Activated CD4-positive, alpha-beta memory T cell treated with anti-CD3 and anti-CD28 coated beads for 36 hours (primary cell): ENCODE measurements at regions not wholly inside any gene's neighbourhood (a gene's known extent, or its start where the extent isn't known, plus 50 kb on each side); places are given as distances from the start of the nearest gene placed in this dataset.

Source experiments
- CTCF ChIA-PET: fragments of 350-600 bp; sonication (Branson Sonifier 250); formaldehyde crosslinking; loops from one replicate; lab custom pipeline; 2021; ENCODE audit warnings: antibody characterized with exemption, inconsistent platforms; lab: Charles Lee
- POLR2A ChIA-PET: fragments of 350-600 bp; sonication (Branson Sonifier 250); formaldehyde crosslinking; loops from one replicate; lab custom pipeline; 2021; ENCODE audit warnings: antibody characterized with exemption; lab: Charles Lee
- DNase-seq: peaks from one replicate; pipeline ENCODE4 v3.0.0-alpha.2; 2020
- H3K27ac Mint-ChIP-seq: one replicate; pipeline ENCODE4 v1.8.0; 2021; ENCODE audit warnings: mixed read lengths
- H3K27me3 Mint-ChIP-seq: one replicate; pipeline ENCODE4 v1.8.0; 2021; ENCODE audit warnings: mixed read lengths
- H3K36me3 Mint-ChIP-seq: one replicate; pipeline ENCODE4 v1.8.0; 2021; ENCODE audit warnings: mixed read lengths
- H3K4me1 Mint-ChIP-seq: one replicate; pipeline ENCODE4 v1.8.0; 2021; ENCODE audit warnings: low read depth, mixed read lengths
- H3K4me3 Mint-ChIP-seq: one replicate; pipeline ENCODE4 v1.8.0; 2021; ENCODE audit warnings: mild to moderate bottlenecking, mixed read lengths
- H3K9me3 Mint-ChIP-seq: one replicate; pipeline ENCODE4 v1.8.0; 2021; ENCODE audit warnings: mixed read lengths
- intact Hi-C: fragments of 100-400 bp; cut with micrococcal nuclease; formaldehyde crosslinking; loops from one replicate; pipeline ENCODE4 v1.15.1; 2023

DNA sequence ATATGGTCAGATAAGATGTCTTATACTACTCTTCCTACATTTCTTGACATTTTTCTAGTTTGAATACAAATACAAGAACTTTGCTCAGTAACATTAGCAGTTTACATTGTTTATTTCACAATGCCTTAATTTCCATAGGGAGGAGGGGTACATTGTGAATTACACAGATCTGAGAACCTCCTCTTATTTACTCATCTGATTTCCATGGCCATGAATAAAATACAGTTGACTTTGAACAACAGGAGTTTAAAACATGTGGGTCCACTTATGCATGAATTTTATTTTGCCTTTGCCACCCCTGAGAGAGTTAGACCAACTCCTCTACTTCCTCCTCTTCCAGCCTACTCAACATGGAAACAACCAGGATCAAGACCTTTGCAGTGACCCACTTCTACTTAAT, 67.7 kb downstream of the MGST1 start:
- POLR2A ChIA-PET: no interaction called here
- H3K27ac Mint-ChIP-seq: no peak overlapping the region
- CTCF ChIA-PET: no interaction called here
- H3K36me3 Mint-ChIP-seq: no peaks in the 10 kb centered on the region
- H3K4me1 Mint-ChIP-seq: no peaks in the 10 kb centered on the region
- H3K4me3 Mint-ChIP-seq: no peak overlapping the region
- DNase-seq: no peak
- intact Hi-C loops: no loop called here
- H3K9me3 Mint-ChIP-seq: peaks cover 7% of the 10 kb centered on the region
- no peaks in the 10 kb centered on the region for H3K27me3 Mint-ChIP-seq

DNA sequence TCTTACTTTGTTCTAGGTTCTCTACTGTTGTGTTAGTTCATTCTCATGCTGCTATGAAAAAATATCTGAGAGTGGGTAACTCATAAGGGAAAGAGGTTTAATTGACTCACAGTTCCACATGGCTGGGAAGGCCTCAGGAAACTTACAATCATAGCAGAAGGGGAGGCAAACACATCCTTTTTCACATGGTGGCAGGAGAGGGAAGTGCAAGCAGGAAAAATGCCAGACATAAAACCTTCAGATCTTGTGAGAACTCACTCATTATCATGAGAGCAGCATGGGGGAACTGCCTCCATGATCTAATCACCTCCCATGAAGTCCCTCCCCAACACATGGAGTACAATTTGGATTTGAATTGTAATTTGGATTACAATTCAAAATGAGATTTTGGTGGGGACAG, 69.6 kb downstream of the MGST1 start:
- CTCF ChIA-PET: no interaction called here
- intact Hi-C loops: no loop called here
- no peaks in the 10 kb centered on the region for H3K4me1 Mint-ChIP-seq

DNA sequence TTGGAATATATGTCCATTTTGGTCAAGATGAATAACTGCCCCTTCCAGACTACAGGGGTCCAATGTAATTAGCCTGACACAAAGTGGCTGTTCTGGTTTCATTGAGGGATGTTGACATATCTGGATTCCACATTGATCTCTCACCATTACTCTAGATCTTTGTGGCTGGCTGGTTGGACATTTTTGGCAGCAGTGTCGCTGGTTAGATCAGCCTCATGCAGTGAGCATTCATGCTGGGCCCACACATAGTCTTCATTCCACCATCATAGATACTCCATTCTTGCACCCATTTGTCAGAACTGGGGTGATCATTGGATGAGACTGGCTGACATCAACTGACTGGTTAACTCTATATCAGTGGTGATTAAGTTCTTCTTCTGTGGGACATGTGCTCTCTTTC, 74.4 kb downstream of the MGST1 start:
- no peak overlapping the region for H3K27ac Mint-ChIP-seq
- no peak overlapping the region for H3K4me3 Mint-ChIP-seq
- no peak for DNase-seq
- ChIA-PET POLR2A (no interaction called here), CTCF (no interaction called here)
- H3K27me3 Mint-ChIP-seq: no peaks in the 10 kb centered on the region
- no peaks in the 10 kb centered on the region for H3K36me3 Mint-ChIP-seq
- H3K9me3 Mint-ChIP-seq: peaks cover 3% of the 10 kb centered on the region
- no peaks in the 10 kb centered on the region for H3K4me1 Mint-ChIP-seq
- intact Hi-C loops: no loop called here

More for the DNA sequence above, 69.6 kb downstream of the MGST1 start:
- Mint-ChIP-seq H3K4me3 (no peak overlapping the region), H3K27me3 (no peaks in the 10 kb centered on the region), H3K9me3 (peaks cover 6% of the 10 kb centered on the region), H3K27ac (no peak overlapping the region), H3K36me3 (no peaks in the 10 kb centered on the region)
- POLR2A ChIA-PET: no interaction called here
- no peak for DNase-seq

DNA sequence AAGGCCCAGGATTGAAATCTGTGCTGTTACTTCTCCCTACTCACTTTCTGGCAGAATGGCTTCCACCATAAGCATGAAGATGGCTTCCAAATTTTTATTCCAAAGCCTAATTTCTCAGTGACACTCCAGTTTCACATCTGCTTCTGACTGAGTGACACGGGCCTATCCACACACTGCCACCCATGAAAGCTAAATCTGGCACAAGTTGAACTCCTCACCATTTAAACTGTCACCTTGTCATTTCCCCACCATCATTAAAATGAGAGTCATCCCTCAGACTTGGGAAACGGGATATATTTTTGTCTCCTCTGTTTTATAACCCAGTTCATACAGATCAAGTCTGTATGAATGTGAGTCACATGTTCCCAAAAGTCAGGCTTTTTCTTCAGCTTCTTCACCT, 77.1 kb downstream of the MGST1 start:
- no peak for DNase-seq
- H3K9me3 Mint-ChIP-seq: peaks cover 3% of the 10 kb centered on the region
- intact Hi-C loops: no loop called here

DNA sequence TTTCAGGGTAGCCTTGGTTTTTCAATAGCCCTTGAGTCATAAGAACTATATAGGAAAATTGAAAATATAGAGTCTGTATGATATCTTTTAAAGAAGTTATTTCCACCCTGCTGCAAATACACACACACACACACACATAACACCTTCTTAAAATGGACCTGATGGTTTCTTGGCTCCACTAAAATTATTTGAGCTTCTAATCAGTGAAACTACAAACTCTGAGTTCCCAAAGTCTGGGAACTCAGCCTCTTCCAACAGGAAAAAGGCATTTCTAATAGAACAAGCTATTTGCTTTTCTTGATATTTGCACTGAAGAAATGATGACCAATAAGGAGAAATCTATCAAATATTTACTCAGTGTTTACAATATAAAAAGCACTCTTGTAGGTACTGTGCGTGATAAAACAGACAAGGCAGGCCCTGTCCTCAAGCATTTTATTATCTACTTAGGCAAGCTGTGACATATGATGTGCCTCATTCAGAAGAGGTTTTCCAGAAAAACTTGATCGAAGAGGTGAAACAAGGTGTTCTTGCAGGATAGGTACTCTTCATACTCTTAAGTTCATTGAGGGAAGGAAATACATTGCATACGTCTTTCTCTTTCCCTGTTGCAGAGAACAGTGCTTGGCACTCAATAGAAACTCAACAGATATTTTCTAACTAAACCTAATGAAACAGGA, 88.6 kb downstream of the MGST1 start:
- POLR2A ChIA-PET: no interaction called here
- no peaks in the 10 kb centered on the region for H3K27me3 Mint-ChIP-seq
- intact Hi-C loops: no loop called here
- H3K36me3 Mint-ChIP-seq: no peaks in the 10 kb centered on the region
- no peak overlapping the region for H3K4me3 Mint-ChIP-seq
- CTCF ChIA-PET: no interaction called here
- no peak for DNase-seq
- H3K9me3 Mint-ChIP-seq: peaks cover 6% of the 10 kb centered on the region
- H3K4me1 Mint-ChIP-seq: no peaks in the 10 kb centered on the region
- H3K27ac Mint-ChIP-seq: no peak overlapping the region

More for the DNA sequence above, 77.1 kb downstream of the MGST1 start:
- Mint-ChIP-seq H3K27ac (no peak overlapping the region), H3K4me1 (no peaks in the 10 kb centered on the region), H3K27me3 (no peaks in the 10 kb centered on the region), H3K36me3 (no peaks in the 10 kb centered on the region), H3K4me3 (no peak overlapping the region)
- CTCF ChIA-PET: no interaction called here
- POLR2A ChIA-PET: no interaction called here

DNA sequence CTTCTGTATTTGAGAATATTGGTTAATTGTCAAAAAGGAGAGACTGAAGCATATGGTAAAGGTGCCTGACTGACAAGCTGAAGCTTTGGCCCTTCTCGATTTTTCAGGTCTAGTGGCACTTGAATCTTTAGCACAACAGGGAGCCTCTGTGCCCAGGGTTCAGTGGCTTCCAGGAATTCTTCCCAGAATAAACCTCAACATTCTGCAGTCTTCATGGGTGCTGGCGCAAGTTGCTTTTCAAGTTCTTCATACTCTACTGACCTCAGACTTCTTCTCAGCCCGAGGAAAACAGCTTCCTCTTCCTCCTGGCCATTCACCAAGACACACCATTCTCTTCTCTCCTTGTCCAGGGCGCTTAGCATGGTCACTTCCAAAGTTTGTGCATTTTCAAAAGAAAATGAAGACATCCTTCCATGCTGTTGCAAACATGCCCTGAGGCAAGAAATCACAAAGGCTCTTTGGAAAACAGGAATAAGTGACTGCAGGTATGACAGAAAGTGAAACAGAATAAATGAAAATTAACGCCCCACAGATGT, 89.9 kb downstream of the MGST1 start:
- H3K4me1 Mint-ChIP-seq: no peaks in the 10 kb centered on the region
- H3K27ac Mint-ChIP-seq: no peak overlapping the region
- no peak overlapping the region for H3K4me3 Mint-ChIP-seq
- no peaks in the 10 kb centered on the region for H3K27me3 Mint-ChIP-seq
- ChIA-PET POLR2A (no interaction called here), CTCF (no interaction called here)
- no peak for DNase-seq
- intact Hi-C loops: no loop called here
- H3K9me3 Mint-ChIP-seq: peaks cover 10% of the 10 kb centered on the region
- no peaks in the 10 kb centered on the region for H3K36me3 Mint-ChIP-seq

DNA sequence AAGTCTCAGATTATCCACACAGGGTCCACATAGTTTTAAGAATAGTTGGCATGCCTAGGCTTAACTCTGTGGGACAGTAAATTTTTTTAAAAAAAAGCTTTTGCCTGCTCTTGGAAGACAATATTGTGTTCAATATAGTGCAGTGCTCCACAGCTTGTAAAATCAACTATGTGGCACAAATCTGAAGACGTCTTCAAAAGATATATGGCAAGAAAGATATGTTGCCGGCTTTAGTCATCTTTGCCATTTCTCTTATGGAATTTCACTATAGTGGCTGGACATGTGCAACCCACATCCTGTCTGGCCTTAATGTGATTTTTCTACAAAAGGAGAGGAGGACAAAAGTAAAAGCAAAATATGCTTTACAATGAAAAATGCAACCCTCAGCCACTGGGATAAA, 90.5 kb downstream of the MGST1 start:
- peaks cover 12% of the 10 kb centered on the region for H3K9me3 Mint-ChIP-seq
- no peak overlapping the region for H3K4me3 Mint-ChIP-seq
- no peak for DNase-seq
- no peaks in the 10 kb centered on the region for H3K4me1 Mint-ChIP-seq
- no peaks in the 10 kb centered on the region for H3K36me3 Mint-ChIP-seq
- ChIA-PET POLR2A (no interaction called here), CTCF (no interaction called here)
- intact Hi-C loops: no loop called here
- no peak overlapping the region for H3K27ac Mint-ChIP-seq
- no peaks in the 10 kb centered on the region for H3K27me3 Mint-ChIP-seq

DNA sequence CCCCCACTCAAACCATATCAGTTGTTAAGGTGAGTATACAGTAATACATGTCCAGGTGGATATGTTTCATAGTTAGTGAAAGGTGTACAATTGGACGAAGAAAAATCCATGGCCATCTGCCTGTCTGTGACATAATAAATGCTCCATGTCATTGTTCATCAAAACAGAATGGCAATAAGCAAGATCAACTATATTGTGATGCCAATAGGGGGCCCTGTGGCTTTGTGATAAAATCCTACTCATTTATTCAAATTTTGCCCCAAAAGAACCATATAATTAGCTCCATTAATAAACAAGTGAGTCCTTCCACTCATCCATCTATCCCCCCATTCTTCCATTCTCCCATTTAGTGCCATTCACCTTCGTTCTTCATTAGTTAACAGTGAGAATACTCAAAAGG, 102.0 kb downstream of the MGST1 start:
- H3K4me1 Mint-ChIP-seq: no peaks in the 10 kb centered on the region
- H3K27ac Mint-ChIP-seq: no peak overlapping the region
- H3K27me3 Mint-ChIP-seq: no peaks in the 10 kb centered on the region
- ChIA-PET CTCF (no interaction called here), POLR2A (no interaction called here)
- H3K9me3 Mint-ChIP-seq: peaks cover 5% of the 10 kb centered on the region
- H3K4me3 Mint-ChIP-seq: no peak overlapping the region
- no peak for DNase-seq
- H3K36me3 Mint-ChIP-seq: no peaks in the 10 kb centered on the region
- intact Hi-C loops: no loop called here

DNA sequence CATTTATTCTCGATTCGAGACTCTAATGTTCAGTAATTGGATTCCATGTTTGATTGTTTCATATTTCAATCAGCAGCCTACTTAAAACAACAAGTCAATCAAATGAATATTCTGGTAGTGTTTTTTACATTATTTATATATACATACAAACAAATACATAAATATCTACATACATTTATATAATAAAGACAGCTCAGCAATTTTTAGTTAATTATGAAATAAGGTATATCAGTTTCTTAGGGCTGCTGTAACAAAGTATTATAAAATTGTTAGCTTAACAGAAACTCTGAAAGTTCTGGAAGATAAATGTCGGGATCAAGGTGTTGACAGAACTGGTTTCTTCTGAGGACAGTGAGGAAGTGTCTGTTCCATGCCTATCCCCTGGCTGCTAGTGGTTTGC, 105.9 kb downstream of the MGST1 start:
- CTCF ChIA-PET: no interaction called here
- POLR2A ChIA-PET: no interaction called here
- Mint-ChIP-seq H3K9me3 (no peaks in the 10 kb centered on the region), H3K36me3 (no peaks in the 10 kb centered on the region), H3K4me1 (no peaks in the 10 kb centered on the region), H3K27me3 (no peaks in the 10 kb centered on the region), H3K4me3 (no peak overlapping the region), H3K27ac (no peak overlapping the region)
- intact Hi-C loops: no loop called here
- no peak for DNase-seq

DNA sequence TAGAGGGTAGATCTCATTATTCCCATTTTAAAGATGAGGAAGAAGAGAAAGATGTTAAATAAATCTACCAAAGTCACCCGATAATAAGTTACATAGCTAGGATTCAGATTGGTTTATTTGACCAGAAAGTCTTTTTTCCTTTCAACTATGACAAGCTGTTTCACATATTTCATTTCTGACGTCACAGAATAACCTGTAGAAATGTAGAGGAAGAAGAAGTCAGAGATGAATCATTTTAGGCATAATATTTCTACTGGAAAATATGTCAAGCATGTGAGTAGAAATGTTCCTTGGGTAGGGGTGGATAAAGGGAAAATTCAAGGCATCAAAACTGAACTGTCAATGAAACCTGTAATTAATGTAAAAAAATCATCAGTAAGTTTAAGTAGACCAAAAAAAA, 107.0 kb downstream of the MGST1 start:
- DNase-seq: no peak
- intact Hi-C loops: no loop called here
- CTCF ChIA-PET: no interaction called here
- Mint-ChIP-seq H3K4me1 (no peaks in the 10 kb centered on the region), H3K36me3 (no peaks in the 10 kb centered on the region), H3K27me3 (no peaks in the 10 kb centered on the region), H3K27ac (no peak overlapping the region), H3K9me3 (no peaks in the 10 kb centered on the region), H3K4me3 (no peak overlapping the region)
- POLR2A ChIA-PET: no interaction called here

DNA sequence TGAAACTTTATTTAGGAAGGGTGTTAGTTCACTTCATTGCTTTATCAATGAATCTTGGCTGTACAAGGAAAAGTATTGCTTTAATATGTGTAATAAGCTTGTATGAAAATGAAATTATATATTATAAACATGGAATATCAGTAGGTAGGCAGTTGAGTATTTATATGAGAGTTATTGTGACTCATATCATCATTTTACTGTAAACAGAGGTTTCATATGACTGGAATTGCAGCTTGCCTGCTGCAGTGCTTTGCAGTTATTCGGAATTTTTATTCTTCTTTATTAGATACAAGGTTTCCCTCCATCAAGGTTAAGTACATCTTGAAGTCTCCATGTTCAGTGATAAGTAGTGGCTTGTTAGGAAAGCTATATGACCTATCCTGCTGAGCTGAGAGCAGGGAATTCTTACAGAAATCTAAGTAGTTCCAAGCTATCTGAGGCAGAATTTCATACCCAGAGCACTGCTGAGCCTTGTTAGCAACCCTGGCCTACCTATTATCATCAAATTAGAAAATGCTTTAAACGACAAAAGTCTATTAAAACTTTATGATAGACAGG, 111.2 kb downstream of the MGST1 start:
- H3K36me3 Mint-ChIP-seq: no peaks in the 10 kb centered on the region
- no peak overlapping the region for H3K27ac Mint-ChIP-seq
- intact Hi-C loops: no loop called here
- ChIA-PET POLR2A (no interaction called here), CTCF (no interaction called here)
- no peak for DNase-seq
- H3K4me1 Mint-ChIP-seq: no peaks in the 10 kb centered on the region
- H3K4me3 Mint-ChIP-seq: no peak overlapping the region
- no peaks in the 10 kb centered on the region for H3K27me3 Mint-ChIP-seq
- no peaks in the 10 kb centered on the region for H3K9me3 Mint-ChIP-seq

DNA sequence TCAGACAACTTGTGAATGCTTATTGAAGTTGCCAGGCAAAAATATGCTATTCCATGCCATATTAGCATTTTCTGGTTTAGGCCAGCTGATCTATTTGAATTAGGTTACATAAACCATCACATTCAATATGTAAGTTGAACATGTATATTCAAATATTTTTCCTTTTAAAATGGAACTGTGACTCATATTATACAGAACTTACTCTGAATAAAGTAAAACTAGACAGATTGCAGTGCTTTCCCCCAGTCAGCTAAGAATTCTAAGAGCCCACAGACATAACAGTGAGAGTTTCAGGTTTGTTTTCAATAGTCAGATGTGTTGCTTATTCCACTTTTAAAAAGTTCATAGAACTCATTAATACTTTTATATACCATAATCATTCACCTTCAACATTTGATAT, 119.8 kb downstream of the MGST1 start:
- peaks cover 10% of the 10 kb centered on the region for H3K9me3 Mint-ChIP-seq
- no peak for DNase-seq
- POLR2A ChIA-PET: no interaction called here
- no peak overlapping the region for H3K27ac Mint-ChIP-seq
- intact Hi-C loops: no loop called here
- H3K4me3 Mint-ChIP-seq: no peak overlapping the region
- H3K4me1 Mint-ChIP-seq: no peaks in the 10 kb centered on the region
- no peaks in the 10 kb centered on the region for H3K36me3 Mint-ChIP-seq
- H3K27me3 Mint-ChIP-seq: no peaks in the 10 kb centered on the region
- CTCF ChIA-PET: no interaction called here

DNA sequence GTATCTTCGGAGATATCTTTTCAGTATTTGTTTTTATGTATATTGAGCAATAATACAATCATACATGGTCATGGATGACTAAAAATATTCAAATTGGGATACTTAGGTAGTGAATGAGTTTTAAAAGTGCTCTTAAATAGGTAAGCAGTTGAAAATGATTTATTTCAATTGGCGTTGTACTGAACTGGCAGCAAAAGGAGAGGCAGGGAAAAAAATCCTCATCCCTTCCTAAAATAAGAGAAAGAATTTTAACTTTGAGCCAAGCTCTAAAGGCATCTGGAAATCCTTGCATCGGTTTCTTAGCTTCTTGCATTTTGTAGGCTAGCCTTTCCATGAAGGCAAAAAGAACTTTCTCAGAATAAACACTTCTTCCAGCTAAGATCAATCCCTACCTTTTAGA, 125.2 kb downstream of the MGST1 start:
- POLR2A ChIA-PET: no interaction called here
- no peak overlapping the region for H3K4me3 Mint-ChIP-seq
- H3K36me3 Mint-ChIP-seq: no peaks in the 10 kb centered on the region
- DNase-seq: no peak
- peaks cover 4% of the 10 kb centered on the region for H3K9me3 Mint-ChIP-seq
- H3K27me3 Mint-ChIP-seq: no peaks in the 10 kb centered on the region
- CTCF ChIA-PET: no interaction called here
- H3K27ac Mint-ChIP-seq: no peak overlapping the region
- intact Hi-C loops: no loop called here
- no peaks in the 10 kb centered on the region for H3K4me1 Mint-ChIP-seq
